AG04449 (cell line): ENCODE measurements at regions not wholly inside any gene's neighbourhood (a gene's known extent, or its start where the extent isn't known, plus 50 kb on each side); places are given as distances from the start of the nearest gene placed in this dataset.

ENCODE experiments used
- CTCF ChIA-PET: fragments of 350-600 bp; formaldehyde crosslinking; extraction: SDS; loops from one replicate; lab custom pipeline; 2021; ENCODE audit warnings: antibody characterized with exemption; lab: Yijun Ruan, JAX
- POLR2A ChIA-PET: fragments of 400-600, 350-600 bp; formaldehyde crosslinking; extraction: SDS; loops from one replicate; lab custom pipeline; 2020; ENCODE audit warnings: antibody characterized with exemption, inconsistent platforms; lab: Yijun Ruan, JAX
- DNase-seq: peaks from one replicate; pipeline ENCODE4 v3.0.0-alpha.2; 2010; ENCODE audit warnings: low read depth, low spot score
- H3K4me3 ChIP-seq: 2 replicates; pipeline ENCODE4 v1.5.1; 2011; ENCODE audit warnings: low read depth, mild to moderate bottlenecking, control low read depth, low read length
- CTCF ChIP-seq: IDR thresholded peaks from one replicate; pipeline ENCODE4 v1.5.1; 2011; ENCODE audit warnings: mild to moderate bottlenecking, moderate library complexity, low read length, control low read depth, inconsistent platforms; ENCODE audit not compliant: insufficient read depth; ENCODE audit errors: missing control alignments

- peak; percentile 14 for TF ChIP-seq CTCF
- POLR2A ChIA-PET = no interaction called here
- no peak for DNase-seq
- CTCF ChIA-PET = interaction anchor here (0.6 to 2.6 kb wide), 10 partner anchors 9 to 308 kb away, joined by 3 to 13 read pairs (median 4); no protein-coding TSS in a partner anchor
- no peak overlapping the region for H3K4me3 ChIP-seq
Measured at GRCh38 chr5:93899026-93899600, 157.7 kb upstream of the POU5F2 start.

- peak; percentile 33 for TF ChIP-seq CTCF
Measured at GRCh38 chr5:93894601-93895354, 153.4 kb upstream of the POU5F2 start.

GRCh38 chr5:93893075-93893474 is 151.7 kb upstream of the POU5F2 start:
- ChIA-PET CTCF (interaction anchor here (1.1 to 2.0 kb wide), 5 partner anchors 10 to 285 kb away, joined by 3 to 9 read pairs (median 4); no protein-coding TSS in a partner anchor), POLR2A (no interaction called here)
- no peak for TF ChIP-seq CTCF
- no peak overlapping the region for H3K4me3 ChIP-seq
- DNase-seq = no peak

More at GRCh38 chr5:93894601-93895354, 153.4 kb upstream of the POU5F2 start:
- H3K4me3 ChIP-seq = no peak overlapping the region
- DNase-seq = no peak
- ChIA-PET CTCF (interaction anchor here (0.7 to 2.1 kb wide), 14 partner anchors 8 to 795 kb away, joined by 3 to 12 read pairs (median 3); no protein-coding TSS in a partner anchor), POLR2A (no interaction called here)

- ChIA-PET CTCF (no interaction called here), POLR2A (no interaction called here)
- H3K4me3 ChIP-seq = no peak overlapping the region
- DNase-seq = no peak
- TF ChIP-seq CTCF = no peak
Measured at GRCh38 chr5:93892481-93892880, 151.1 kb upstream of the POU5F2 start.

- POLR2A ChIA-PET = interaction anchor here (0.7 kb wide), 1 partner anchor 10 kb away, joined by 3 read pairs; no protein-coding TSS in a partner anchor
- H3K4me3 ChIP-seq = no peak overlapping the region
- TF ChIP-seq CTCF = no peak
- CTCF ChIA-PET = interaction anchor here (0.6 to 0.9 kb wide), 2 partner anchors 9 kb away, joined by 3 to 5 read pairs; no protein-coding TSS in a partner anchor
- DNase-seq = no peak
Measured at GRCh38 chr5:93891491-93892480, 150.4 kb upstream of the POU5F2 start.
